ENCODE measurements at regions not wholly inside any gene's neighbourhood (a gene's known extent, or its start where the extent isn't known, plus 50 kb on each side); places are given as distances from the start of the nearest gene placed in this dataset.

DNA sequence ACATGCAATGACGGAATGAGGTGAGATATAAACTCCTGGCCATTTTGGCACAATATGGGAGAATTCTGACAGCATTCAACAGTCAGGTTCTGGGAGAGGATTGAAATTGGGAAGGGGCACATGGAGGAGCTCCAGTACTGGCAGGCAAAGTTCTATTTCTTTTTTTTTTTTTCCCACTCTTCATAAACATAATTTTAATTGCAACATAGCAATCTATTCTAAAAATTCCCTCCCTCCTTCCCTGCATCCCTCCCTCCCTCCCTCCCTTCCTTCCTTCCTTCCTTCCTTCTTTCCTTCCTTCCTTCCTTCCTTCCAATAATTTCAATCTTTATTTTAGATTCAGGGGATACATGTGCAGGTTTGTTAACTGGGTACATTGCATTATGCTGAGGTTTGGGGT, 93.2 kb downstream of the PTCSC3 start:
- no peak for DNase-seq

DNA sequence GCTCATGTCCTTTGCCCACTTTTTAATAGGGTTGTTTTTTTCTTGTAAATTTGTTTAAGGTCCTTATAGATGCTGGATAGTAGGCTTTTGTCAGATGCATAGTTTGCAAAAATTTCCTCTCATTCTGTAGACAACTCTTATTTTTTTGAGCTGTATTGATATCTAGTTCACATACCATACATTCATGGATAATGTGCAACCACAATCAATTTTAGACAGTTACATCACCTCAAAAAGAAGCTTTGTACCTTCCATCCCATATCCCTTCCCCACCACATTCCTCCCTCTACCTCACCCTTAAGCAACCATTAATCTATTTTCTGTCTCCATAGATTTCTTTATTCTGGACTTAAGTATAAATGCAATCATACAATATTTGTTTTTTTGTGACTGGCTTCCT, 98.4 kb downstream of the PTCSC3 start:
- no peak for DNase-seq

DNA sequence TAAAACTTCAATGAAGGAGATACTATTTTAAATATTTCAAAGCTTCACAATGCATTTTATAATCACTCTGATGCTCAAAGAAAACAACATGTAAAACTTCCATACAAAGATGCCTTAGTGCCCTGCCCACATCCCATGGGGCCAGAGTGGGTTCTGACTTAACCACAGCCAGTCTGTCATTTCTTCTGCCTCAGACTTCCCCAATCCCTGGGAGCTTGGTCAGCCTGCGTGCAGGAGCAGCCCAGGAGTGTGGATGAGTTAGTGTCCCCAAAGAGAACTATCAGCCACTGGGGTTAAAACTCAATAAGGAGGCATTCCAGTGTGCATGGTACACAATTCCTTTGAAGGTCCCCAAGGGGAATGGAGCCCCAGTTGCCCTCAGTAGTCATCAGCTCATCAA, 100.3 kb downstream of the PTCSC3 start:
- no peak for DNase-seq

DNA sequence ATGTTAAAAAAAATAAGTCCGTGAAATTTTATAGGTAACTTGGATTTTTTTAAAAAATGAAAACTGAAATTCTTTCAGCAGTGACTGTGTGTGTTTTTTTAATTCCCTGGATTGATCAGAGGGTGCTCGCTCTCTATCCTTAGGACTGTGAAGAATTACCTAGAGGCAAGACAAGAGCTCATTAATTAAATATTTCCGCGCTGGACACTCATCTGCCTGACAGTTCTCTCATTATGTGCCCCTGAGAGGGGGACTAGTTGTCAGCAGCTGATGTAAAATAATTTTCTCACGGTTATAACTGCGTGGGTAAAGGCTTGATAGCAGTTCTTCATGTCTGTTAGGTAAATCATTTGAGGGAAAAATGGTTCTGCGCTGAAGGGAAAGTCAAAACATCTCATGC, 101.3 kb downstream of the PTCSC3 start:
- no peak for DNase-seq

DNA sequence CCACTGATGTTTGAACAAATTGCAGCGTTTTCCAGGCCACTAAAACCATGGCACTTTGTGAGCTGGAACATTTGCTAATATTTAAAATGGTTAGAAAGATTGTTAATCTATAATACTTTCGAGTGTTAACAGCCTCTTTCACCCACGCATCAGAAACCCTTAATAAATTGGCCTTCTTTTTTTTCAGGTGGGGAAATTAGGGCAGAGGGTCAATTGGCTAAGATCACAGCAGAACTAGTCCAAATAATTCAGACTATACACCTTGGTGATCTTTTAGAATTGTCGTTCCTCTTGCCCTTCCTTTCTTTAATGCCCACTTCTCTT, 105.8 kb downstream of the PTCSC3 start:
- DNase-seq, result no peak

DNA sequence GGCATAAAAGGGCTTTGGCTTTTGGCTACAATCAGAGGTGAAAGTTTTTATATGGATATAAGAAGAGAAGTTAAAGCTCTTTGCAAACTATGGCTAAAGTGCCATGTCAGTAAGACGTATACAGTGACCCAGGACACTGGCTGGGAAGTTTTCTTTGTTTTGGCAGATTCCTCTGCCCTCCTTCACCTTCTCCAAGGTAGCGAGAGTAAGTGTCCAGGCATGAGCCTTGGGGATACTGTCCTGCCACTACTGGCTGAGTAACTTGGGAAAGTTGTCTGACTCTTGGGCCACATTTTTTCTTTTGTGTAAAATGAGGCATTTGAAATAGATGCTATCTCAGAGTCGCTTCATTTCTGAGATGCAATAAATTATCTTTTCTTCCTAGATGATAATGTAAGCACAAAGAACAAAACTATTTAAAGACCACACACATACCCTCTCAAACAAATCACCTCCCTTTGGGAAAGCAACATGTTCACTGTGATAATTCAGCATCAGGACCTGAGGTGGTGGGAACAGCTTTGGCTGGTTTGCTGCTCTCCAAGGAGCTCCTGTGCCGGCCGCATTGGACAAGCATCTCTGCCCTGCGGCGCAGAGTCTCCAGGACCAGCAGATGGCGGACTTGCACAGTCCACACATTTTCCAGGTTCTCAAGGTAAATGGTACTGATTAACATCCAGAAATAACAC, 106.3 kb downstream of the PTCSC3 start:
- DNase-seq, result peak; percentile 36

DNA sequence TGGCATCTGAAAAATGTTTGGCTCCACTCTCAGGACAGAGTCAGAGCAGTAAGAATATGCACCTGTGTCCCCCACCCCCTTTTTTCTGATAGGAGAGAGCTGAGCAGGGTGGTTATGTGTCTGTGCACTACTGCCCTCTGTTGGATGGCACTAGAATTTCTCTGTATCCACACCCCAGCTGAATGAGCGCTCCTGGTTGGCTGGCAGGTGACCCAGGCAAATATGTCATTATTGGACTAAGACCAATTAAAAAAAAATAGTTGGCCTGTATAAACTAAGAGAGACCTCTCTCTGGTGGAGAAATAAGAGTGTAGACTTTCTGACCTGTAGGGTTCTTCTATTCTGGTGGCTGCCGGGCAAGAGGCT, 107.0 kb downstream of the PTCSC3 start:
- no peak for DNase-seq

DNA sequence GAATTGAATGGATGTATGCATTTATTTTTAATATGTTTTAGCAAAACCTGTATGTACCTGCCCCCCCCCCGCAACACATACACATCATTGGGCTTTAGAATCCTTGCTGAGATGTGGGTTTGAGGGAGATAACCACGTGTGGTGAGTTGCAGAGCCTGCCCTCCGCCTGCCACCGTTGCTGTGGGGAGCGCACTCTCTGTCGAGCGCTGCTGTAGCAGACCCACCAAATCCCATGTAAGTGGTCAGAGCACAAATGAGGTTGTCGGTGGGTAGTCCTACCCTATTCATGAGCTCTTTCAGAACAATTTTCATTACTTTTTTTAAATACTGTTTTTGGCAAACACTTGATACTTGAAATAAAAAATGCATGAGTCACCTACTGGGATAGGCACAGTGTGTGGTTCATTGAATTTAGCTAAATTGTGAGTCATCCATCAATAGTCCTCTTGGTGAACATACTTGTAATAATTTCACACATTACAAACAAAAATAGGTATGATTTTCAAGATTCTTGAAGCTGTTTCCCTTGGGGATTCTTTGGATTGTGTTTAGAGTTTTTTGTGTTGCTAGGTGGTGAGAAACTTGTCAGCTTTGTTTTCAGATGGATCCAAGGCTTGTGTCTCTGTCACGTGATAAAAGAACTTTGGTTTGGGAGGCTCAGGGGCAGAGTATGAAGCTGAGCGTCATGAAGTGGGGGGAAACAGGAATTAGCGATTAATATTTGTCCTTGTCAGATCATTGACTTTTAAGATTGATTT, 107.6 kb downstream of the PTCSC3 start:
- no peak for DNase-seq

DNA sequence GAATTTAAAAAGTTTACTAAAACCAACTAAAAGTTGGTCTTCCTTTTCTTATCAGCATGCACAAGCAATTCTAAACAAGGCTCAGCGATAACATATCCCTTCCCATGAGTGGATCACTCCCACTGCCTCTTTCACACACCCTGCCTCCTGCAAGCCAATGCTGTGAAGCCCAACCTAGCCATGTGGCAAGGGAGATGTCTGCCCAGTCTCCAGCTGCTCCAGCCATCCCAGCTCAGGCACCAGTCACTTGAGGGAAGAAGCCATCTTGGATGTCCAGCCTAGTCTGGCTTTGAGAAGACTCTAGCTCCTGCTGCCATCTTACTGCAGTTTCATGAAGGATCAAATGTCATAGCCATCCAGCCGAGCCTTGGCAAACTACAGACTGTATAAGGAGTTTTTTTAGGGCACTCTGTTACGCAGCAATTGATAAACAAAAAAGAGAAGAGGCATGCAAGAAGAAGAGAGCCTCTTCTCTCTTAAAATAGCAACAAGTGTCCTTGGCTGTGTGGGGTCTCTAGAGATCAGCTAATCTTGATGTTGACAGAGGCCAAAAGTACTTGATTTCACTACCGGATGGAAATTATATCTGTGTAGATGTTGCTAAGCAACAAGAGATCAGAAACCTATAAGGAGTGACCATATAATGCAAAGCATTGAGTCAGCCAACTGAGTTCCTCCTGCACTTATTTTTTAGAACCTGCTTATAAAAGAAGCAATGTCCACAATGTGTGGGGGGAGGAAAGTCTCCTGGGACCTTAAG, 108.9 kb downstream of the PTCSC3 start:
- DNase-seq, result no peak

DNA sequence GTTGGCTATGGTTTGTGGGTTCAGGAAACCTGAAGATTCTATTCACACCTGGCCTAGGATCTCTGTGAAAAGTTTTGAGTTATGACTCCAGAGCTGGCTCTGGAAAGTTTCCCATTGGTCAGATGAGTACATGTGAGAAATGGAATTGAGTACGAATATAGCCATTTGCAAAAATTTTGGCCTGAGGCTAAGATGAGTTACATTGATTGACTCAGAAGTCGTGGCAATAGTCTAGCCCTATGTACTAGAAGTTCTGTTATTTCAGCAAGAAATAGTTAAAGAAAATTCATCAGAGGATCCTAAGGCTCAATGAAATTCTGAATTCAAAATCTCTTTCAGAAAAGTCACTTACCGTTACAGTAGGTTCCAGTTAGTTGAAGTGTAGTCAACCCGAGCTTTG, 109.9 kb downstream of the PTCSC3 start:
- DNase-seq, result no peak

DNA sequence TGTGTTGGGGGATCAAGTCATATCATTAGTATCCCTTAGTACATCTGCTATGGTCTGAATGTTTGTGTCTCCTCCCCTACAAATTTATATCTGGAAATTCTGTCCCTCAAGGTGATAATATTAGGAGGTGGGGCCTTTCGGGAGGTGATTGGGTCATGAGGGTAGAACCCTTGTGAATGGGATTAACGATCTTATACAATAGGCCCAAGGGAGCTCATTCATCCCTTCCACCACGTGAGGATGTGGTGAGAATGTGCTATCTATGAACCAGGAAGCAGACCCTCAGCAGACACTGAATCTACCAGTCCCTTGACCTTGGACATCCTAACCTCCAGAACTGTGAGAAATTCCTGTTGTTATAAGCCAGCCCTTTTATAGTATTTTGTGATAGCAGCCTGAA, 110.7 kb downstream of the PTCSC3 start:
- DNase-seq, result no peak

DNA sequence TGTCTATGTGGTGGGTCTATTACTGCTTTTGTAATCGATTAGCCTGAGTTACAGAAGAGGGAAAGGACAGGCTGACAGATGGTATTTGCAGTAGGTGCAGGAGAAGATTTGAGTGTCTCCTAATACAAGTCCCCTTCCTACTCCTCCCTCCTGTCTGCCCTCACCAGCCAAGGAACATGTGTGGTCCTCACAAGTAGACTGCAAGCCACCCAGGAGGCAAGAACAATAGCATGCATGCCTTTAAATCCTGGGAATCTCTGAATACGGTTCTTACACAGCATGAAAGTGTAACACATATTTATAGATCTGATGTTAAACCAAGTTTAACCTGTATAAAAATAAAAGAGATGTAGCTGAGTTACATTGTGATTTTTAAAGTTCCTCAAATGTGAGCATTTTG, 117.0 kb downstream of the PTCSC3 start:
- DNase-seq, result no peak

DNA sequence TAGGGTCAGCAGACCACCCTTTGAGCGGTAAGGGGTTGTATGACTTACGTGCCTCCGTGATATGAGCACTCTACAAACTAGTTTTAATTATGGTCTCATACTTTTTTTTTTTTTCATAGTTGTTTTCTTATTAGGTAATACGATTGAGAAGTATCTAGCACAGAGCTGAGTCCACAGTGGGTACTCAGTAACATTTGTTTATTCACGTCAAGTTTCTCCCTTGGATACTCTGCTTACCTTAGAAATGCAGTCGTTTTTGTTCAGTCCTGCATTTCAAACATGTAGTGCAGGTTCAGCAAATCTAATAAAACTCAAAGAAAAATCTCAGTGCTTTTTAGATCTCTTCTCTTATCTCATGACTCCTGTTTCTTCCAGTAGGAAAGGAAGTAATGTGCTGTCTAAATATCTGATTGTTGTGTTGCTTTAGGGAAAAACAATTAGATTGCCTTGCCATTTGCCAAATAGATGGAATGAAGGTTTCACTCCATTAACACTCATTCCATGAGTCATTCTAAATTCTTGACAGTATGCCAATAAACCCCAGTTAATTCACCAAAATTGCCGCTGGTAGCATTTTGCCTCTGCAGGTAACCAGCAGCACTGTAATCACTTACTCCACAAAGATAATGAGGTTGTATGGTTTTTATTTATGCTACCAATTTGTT, 118.9 kb downstream of the PTCSC3 start:
- DNase-seq, result no peak

DNA sequence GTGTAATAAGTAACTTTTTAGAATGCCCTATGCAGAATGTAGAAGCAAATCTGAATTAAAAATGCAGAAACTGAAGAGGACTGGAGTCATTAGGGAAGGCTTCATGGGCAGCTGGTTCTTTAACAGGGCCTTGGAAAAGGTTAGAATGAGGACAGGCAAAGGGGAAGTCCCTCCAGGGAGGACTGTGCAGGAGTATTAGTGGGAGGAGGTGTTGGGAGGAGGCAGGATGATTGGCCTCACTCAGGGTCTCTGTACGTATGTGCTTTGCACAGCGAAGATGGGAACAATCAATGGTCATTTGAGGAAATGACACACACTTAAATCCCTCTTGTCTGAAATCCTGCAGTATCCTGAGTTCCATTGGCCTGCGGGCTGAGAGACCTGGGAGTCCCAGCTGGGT, 119.7 kb downstream of the PTCSC3 start:
- DNase-seq, result no peak

DNA sequence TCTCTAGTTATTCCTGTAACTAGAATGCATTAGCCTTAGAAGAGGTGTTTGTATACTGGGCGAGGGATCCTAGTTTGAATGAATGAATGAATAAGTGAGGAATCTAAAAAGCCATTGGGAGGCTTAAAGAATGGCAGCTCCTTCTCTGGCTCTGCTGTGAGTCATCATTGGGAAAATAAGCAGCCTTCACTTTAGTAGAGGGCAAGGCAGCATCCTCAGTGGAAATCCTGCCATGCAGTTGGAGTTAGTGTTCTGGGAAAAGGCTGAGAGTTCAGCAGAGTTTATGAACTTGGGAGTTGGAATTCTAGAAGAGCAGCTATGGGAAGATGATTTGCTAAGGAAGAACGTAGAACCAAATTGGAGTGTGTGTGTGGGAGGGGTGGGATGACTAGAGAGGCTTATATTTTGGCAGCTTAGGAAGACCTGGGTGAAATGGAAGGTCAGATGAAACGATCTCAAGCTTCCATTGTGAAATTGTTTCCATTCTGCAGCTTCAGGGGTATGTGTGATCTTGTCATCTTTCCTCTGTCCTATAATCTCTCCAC, 120.8 kb downstream of the PTCSC3 start:
- DNase-seq, result no peak

DNA sequence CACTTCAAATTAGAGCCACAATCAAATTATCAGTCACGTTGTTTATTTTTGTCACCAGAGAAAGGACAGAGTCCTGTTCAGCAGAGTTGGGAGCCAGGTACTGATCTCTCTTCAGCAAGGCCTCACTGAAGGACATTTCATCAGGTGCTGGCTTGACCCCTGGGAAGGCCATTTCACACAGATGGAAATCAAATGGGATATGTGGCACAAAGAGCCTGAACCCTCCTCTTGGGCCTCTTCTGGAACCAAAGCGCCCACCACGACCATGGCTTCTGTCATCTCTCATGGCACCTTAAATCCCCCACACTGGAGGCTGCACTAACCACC, 121.5 kb downstream of the PTCSC3 start:
- no peak for DNase-seq

DNA sequence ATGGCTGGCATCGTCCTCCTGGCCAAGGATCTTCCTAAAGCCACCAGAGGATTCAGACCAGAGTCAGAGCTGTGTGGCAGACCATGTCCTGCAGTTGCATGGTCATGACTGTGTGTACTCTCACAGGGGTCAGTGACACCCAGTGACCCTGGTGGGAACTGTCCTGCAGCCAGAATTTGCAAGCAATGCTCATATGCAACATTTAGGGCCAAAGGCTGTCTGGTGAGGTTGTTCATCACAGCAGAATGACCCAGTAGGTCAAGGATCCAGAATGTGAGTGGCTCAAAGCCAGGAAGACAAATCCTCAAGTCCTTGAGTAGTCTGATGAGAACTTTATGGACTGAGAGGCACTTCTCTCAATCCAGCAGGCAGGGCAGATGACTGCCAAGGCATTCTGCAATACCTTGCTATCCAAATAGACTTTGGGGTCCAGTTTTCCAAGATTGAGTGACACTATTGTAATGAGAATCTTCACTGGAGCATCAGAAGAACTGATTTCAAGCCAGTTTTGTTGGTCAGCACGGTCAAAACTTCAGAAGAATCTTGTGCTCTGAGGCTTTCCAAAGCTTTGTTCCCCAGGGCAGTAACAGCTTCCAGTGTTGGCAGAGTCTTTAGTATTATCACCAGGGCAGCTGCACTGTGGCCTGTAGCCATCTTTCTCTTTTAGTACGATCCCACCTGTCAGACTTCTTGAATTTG, 122.0 kb downstream of the PTCSC3 start:
- no peak for DNase-seq

DNA sequence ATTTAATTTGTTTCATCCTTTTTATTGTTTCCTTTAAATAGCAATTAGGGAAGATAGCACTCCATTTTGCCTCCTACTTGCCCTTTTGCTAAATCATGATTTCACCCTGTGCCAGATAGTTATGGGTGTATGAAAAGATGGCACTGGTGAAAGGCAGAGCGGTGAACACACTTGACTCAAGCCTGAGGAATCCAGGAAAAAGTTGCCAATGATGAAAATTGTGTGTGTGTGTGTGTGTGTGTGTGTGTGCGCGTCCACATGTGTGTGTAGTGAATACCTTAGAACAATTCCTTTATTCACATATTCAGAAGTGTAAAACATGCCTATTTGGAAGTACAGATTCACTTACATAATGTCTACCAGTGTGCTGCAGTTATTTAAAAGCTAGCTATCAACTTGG, 123.8 kb downstream of the PTCSC3 start:
- no peak for DNase-seq

DNA sequence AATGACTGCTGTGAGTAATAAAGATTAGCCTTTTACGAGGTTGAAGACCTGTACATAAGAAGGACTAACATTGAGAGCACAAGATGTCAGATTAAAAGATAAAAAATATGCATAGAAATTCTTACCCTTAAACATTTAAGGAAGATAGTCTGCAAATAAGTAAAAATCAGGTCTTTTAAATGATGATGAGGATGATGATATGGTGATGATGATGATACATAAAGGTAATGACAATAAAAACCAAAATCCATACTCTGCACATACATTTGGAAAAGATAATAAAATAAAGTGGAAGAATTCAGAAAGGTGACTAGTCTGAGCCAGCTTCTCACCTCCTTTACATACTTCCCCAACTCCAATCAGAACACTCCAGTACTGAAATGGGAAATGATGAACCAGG, 124.5 kb downstream of the PTCSC3 start:
- no peak for DNase-seq

DNA sequence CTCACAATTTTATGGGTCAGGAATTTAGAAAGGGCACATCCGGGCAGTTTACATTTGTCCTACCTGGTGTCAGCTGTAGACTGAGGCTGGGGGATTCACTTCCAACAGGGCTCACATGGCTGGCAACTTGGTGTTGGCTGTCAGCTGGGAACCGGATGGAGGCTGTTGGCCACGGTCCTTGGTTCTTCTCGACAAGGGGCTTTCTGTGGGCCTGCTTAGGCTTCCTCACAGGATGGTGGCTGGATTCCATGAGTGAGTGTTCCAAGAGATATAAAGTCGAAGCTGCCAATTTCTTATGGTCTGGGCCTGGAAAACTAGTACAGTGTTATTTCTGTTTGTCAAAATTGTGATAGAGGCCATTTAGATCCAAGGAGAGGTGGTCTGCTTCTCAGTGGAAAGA, 127.9 kb downstream of the PTCSC3 start:
- no peak for DNase-seq

DNA sequence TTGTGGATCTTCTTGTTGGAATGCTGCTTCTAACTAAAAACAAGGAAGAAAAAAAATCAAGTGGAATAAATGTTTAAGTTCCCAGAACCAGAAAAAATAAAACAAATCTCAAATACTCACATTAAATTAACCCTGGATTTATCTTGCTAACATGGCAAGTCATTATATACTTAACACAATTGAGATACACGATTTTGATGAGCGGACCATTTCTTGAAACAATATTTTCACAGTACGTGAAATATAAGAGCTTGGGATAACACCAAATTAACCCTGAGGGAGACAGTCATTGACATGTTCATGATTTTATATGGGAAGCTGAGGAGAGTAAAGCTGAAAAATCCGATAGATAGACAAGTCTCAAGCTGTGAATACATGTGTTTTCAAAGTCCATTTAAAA, 128.6 kb downstream of the PTCSC3 start:
- no peak for DNase-seq

DNA sequence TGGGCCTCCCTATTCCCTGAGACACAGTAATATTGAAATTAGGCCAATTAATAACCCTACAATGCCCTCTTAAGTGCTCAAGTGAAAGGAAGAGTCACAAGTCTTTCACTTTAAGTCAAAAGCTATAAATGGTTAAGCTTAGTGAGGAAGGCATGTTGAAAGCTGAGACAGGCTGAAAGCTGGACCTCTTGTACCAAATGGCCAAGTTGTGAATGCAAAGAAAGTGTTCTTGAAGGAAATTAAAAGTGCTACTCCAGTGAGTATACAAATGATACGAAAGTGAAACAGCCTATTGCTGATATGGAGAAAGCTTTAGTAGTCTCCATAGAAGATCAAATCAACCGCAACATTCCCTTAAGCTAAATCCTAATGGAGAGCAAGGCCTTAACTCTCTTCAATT, 140.8 kb downstream of the PTCSC3 start:
- no peak for DNase-seq

DNA sequence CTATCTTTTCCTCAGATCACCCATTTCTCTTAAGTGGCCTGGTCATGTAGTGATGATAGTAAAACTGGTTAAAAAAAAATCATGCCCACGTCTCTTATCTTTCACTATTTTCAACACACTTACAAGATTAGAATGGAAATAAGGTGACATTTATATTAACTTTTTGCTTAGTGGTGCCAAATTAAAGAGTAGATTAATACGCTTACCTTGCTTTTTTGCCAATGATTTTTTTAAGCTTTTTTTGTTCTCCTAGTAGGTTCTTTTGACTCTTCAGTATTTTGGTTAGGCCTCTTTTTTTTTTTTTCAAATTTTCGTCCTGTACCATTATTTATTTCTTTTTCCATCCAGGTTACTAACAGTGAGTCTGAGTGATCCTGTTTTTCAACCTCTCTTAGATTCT, 147.9 kb downstream of the PTCSC3 start:
- DNase-seq, result no peak
